SK-N-SH treated with all-trans-retinoic acid at 6 μM for 48 hours (cell line): ENCODE measurements at regions not wholly inside any gene's neighbourhood (a gene's known extent, or its start where the extent isn't known, plus 50 kb on each side); places are given as distances from the start of the nearest gene placed in this dataset.

Experiments
- GLIS3 ChIP-seq: fragments of 250-450 bp; sonication (Bioruptor Pico); IDR thresholded peaks from 2 replicates; pipeline ENCODE4 v1.5.0; 2020; ENCODE audit warnings: mild to moderate bottlenecking, moderate library complexity
- PPARA ChIP-seq: fragments of 250-450 bp; sonication (Bioruptor Pico); IDR thresholded peaks from 2 replicates; pipeline ENCODE4 v1.5.0; 2020; ENCODE audit warnings: mild to moderate bottlenecking, borderline replicate concordance
- TCF4 ChIP-seq: fragments of 250-450 bp; sonication (Bioruptor Pico); IDR thresholded peaks from 2 replicates; pipeline ENCODE4 v1.8.0; 2021; ENCODE audit warnings: mild to moderate bottlenecking, moderate library complexity, borderline replicate concordance
- ZC3H10 ChIP-seq: fragments of 250-450 bp; sonication (Bioruptor Pico); IDR thresholded peaks from 2 replicates; pipeline ENCODE4 v1.5.1; 2021; ENCODE audit warnings: mild to moderate bottlenecking, moderate library complexity
- ZFP30 ChIP-seq: fragments of 450-650 bp; formaldehyde crosslinking; IDR thresholded peaks from 2 replicates; pipeline ENCODE4 v1.5.0; 2022; ENCODE audit warnings: mild to moderate bottlenecking, moderate library complexity
- ZNF565 ChIP-seq: fragments of 450-650 bp; formaldehyde crosslinking; conservative IDR thresholded peaks from 2 replicates; pipeline ENCODE4 v1.5.0; 2020; ENCODE audit warnings: low read depth, mild to moderate bottlenecking, moderate library complexity
- TF ChIP-seq, protein P1 (sequence below): fragments of 250-450 bp; sonication (Bioruptor Pico); IDR thresholded peaks from 2 replicates; pipeline ENCODE4 v1.8.0; 2020; ENCODE audit warnings: mild to moderate bottlenecking, moderate library complexity, borderline replicate concordance
- TF ChIP-seq, protein P2 (sequence below): fragments of 250-450 bp; sonication (Bioruptor Pico); IDR thresholded peaks from 2 replicates; pipeline ENCODE4 v1.8.0; 2021; ENCODE audit warnings: low read depth, mild to moderate bottlenecking, moderate library complexity, borderline replicate concordance
- TF ChIP-seq, protein P3 (sequence below): fragments of 250-450 bp; sonication (Bioruptor Pico); IDR thresholded peaks from 2 replicates; pipeline ENCODE4 v1.5.0; 2020; ENCODE audit warnings: mild to moderate bottlenecking, moderate library complexity

DNA sequence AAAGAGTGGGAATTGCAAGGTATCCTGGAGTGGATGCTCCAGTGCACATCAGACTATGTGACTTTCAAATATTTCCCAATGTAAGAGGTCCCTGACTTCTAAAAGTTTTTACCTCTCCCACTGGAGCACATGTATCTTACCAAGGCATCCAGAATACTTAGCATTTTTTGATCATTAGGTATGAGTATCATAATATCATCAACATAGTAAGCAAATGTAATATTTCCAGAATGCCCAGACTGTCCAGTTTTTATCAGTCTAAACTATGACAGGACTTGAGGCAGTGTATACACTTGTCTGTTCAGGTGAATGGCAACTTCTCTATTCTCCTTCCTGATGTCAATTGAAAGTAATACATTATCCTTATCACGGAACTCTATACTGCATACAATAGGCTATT is 924.6 kb upstream of the GJE1 start:
- TF ChIP-seq ZNF565 (no peak), ZFP30 (CRISPR knock-in tag) (no peak), ZC3H10 (CRISPR knock-in tag) (no peak), GLIS3 (CRISPR knock-in tag) (no peak), TCF4 (CRISPR knock-in tag) (no peak), PPARA (no peak)
- TF ChIP-seq, protein P1, sequence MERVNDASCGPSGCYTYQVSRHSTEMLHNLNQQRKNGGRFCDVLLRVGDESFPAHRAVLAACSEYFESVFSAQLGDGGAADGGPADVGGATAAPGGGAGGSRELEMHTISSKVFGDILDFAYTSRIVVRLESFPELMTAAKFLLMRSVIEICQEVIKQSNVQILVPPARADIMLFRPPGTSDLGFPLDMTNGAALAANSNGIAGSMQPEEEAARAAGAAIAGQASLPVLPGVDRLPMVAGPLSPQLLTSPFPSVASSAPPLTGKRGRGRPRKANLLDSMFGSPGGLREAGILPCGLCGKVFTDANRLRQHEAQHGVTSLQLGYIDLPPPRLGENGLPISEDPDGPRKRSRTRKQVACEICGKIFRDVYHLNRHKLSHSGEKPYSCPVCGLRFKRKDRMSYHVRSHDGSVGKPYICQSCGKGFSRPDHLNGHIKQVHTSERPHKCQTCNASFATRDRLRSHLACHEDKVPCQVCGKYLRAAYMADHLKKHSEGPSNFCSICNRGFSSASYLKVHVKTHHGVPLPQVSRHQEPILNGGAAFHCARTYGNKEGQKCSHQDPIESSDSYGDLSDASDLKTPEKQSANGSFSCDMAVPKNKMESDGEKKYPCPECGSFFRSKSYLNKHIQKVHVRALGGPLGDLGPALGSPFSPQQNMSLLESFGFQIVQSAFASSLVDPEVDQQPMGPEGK (CRISPR knock-in tag), result no peak
- TF ChIP-seq, protein P2, sequence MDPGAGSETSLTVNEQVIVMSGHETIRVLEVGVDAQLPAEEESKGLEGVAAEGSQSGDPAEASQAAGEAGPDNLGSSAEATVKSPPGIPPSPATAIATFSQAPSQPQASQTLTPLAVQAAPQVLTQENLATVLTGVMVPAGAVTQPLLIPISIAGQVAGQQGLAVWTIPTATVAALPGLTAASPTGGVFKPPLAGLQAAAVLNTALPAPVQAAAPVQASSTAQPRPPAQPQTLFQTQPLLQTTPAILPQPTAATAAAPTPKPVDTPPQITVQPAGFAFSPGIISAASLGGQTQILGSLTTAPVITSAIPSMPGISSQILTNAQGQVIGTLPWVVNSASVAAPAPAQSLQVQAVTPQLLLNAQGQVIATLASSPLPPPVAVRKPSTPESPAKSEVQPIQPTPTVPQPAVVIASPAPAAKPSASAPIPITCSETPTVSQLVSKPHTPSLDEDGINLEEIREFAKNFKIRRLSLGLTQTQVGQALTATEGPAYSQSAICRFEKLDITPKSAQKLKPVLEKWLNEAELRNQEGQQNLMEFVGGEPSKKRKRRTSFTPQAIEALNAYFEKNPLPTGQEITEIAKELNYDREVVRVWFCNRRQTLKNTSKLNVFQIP (CRISPR knock-in tag), result no peak
- TF ChIP-seq, protein P3, sequence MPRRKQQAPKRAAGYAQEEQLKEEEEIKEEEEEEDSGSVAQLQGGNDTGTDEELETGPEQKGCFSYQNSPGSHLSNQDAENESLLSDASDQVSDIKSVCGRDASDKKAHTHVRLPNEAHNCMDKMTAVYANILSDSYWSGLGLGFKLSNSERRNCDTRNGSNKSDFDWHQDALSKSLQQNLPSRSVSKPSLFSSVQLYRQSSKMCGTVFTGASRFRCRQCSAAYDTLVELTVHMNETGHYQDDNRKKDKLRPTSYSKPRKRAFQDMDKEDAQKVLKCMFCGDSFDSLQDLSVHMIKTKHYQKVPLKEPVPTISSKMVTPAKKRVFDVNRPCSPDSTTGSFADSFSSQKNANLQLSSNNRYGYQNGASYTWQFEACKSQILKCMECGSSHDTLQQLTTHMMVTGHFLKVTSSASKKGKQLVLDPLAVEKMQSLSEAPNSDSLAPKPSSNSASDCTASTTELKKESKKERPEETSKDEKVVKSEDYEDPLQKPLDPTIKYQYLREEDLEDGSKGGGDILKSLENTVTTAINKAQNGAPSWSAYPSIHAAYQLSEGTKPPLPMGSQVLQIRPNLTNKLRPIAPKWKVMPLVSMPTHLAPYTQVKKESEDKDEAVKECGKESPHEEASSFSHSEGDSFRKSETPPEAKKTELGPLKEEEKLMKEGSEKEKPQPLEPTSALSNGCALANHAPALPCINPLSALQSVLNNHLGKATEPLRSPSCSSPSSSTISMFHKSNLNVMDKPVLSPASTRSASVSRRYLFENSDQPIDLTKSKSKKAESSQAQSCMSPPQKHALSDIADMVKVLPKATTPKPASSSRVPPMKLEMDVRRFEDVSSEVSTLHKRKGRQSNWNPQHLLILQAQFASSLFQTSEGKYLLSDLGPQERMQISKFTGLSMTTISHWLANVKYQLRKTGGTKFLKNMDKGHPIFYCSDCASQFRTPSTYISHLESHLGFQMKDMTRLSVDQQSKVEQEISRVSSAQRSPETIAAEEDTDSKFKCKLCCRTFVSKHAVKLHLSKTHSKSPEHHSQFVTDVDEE (CRISPR knock-in tag), result no peak
